Left lobe of liver (tissue), 2 donors: ENCODE measurements at regions not wholly inside any gene's neighbourhood (a gene's known extent, or its start where the extent isn't known, plus 50 kb on each side); places are given as distances from the start of the nearest gene placed in this dataset.
"Not testable (repeated sequence)": the region's sequence is repeated elsewhere in the genome, so short reads cannot be mapped to it uniquely, and the experiment has no call there.

Experiments used
- ATAC-seq: fragments of 200-7000 bp; cut with Tn5 transposase; one replicate; pipeline ENCODE4 v1.9.1; 2020; ENCODE audit warnings: mild to moderate bottlenecking, moderate library complexity
- DNase-seq: peaks from one replicate; pipeline ENCODE4 v3.0.0-alpha.2; 2020; ENCODE audit warnings: low spot score
- donor health status: DM: no; HTN: no; CAD: no; lungs with moderate emphysema.
- donor health status: DM: no; HTN: yes; CAD: no.

- no peak for ATAC-seq
- DNase-seq: no peak
Observed at GRCh38 chr18:34521040-34521439, 189.1 kb upstream of the DTNA start.

DNA sequence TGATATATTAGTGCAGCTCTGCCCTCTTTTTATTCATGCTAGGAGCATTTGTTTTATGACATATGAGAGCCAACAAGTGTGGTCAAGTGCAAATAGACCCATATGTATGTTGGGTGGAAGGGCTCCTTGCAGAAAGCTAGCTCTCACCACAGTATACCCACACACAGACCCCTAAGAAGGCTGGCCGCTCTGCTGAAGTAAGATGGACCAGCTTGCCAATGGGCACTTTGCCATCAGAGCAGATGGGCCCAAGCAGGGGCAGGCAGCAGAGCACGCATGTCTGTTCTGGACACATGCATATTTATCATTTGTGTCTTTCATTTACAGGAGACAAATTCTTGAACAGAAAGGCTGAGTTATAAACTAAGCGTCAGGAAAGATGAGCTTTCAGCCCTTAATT lies 187.5 kb upstream of the DTNA start:
- ATAC-seq: no peak
- no peak for DNase-seq

DNA sequence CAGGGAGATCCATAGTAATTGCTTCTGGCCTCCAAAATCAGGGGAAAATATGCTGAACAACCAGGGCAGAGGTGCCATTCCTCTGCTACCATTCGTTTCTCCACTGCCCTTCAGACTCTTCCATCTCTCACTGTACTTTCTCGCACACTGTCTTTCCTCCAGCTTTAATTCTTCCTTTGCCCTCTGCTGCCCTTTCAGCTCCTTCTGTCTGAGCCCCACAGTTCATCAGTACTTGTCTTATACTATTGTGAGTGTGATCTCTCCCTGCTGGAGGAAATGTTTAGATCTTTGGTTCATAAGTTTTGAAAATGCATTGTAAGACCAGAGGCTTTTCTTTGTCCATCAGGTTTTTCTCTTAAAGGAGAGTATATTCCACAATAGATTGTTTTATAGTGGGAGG lies 184.9 kb upstream of the DTNA start:
- ATAC-seq (no peak), DNase-seq (no peak)

DNA sequence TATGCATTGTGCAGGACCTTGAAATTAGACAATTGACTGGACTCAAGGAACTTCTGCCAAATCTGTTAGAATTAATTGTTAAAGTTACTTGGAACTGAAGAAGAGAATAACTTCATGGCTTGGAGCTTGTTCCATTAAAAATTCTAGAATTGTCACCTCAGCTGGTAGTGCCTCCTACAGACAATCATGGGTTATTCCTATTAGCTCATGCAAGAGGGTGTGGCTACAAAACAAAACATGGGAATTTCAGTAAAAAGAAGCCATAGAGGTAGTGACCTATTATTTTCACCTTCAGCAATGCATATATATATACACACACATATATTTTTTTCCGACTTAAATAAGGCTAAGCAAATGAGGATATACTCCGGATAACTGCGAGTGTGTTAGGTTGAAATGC lies 181.9 kb upstream of the DTNA start:
- no peak for ATAC-seq

GRCh38 chr18:34529358-34530335 lies 180.5 kb upstream of the DTNA start:
- DNase-seq (no peak), ATAC-seq (no peak)

More for the DNA sequence above, 181.9 kb upstream of the DTNA start:
- DNase-seq: no peak

DNA sequence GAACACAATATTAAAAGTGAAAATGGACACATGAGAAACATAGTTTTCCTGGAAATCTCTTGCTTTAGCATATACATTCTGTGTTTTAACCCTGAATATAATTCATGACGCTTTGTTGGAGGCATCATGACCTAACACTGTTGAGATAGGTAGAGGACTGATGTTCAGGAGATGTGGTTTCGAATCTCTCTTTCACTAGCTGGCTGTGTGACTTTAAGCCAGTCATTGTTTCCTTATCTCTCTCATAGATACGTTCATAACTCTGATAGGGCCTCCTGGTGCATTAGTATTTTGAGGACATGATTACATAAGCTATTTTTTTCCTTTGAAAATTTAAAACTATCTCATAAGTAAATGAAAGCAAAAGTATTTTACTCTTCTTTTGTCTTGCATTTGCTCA lies 179.0 kb upstream of the DTNA start:
- no peak for ATAC-seq
- DNase-seq: no peak

- not testable (repeated sequence) for ATAC-seq, DNase-seq
Observed at GRCh38 chr18:34534642-34535041, 175.5 kb upstream of the DTNA start.

GRCh38 chr18:34540897-34541296 lies 169.2 kb upstream of the DTNA start:
- no peak for ATAC-seq

DNA sequence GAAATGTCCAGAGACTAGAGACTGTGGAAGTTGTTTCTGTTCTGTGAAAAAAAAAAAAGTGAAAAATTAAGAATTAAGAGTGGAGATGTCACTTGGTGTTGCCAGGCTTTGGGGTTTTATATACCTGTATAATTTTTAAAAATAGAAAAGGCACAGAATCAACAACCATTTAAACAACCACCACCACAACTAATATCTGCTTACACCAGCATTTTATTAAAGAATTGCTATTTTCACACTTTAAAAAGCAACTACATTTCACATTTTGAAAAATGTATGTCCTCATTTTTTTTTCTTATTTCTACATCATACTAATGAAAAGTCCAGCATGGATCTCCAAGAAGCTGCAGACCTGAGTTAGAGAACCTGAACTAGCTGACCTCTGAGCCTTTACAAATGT lies 167.5 kb upstream of the DTNA start:
- ATAC-seq: no peak

More at GRCh38 chr18:34540897-34541296, 169.2 kb upstream of the DTNA start:
- DNase-seq: no peak

DNA sequence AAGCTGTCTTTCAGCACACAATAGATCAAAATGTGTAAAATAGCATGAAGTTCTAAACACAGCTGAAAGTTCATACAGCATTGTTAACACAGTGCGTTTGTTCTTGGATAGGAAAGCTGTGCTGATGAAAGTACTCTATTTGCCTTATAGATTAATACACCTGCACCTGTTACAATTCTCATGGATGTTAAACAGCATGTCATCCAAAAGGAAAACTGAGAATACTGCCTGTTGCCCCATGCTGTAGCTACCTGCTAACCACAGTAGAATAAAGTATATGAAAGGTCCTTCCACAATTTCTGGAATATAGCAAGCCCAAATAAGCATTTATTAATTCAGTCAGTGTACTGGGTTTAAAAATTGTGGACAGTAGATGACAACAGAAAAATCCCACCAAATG lies 166.7 kb upstream of the DTNA start:
- no peak for ATAC-seq
- DNase-seq: no peak

More for the DNA sequence above, 167.5 kb upstream of the DTNA start:
- no peak for DNase-seq

- no peak for ATAC-seq
- DNase-seq: no peak
Observed at GRCh38 chr18:34543945-34544344, 166.2 kb upstream of the DTNA start.

DNA sequence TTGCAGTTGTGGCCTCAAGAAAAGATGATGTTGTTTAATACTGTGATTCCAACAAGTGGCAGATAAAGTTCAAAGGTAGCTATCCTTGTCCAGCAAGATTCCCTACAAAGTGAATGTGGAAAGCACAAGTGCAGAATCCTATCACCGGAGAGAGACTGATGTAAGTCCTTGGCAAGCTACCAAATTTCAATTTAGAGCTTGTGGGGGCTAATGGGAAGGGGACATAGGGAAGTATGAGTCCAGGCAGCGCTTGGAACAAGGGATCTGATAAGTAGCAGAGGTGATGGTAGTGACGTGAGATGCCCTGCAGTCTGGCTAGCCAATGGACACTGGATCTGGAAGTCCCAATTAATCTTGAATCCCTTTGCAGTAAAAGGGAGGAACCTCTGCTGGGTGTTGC lies 165.2 kb upstream of the DTNA start:
- DNase-seq (no peak), ATAC-seq (no peak)

DNA sequence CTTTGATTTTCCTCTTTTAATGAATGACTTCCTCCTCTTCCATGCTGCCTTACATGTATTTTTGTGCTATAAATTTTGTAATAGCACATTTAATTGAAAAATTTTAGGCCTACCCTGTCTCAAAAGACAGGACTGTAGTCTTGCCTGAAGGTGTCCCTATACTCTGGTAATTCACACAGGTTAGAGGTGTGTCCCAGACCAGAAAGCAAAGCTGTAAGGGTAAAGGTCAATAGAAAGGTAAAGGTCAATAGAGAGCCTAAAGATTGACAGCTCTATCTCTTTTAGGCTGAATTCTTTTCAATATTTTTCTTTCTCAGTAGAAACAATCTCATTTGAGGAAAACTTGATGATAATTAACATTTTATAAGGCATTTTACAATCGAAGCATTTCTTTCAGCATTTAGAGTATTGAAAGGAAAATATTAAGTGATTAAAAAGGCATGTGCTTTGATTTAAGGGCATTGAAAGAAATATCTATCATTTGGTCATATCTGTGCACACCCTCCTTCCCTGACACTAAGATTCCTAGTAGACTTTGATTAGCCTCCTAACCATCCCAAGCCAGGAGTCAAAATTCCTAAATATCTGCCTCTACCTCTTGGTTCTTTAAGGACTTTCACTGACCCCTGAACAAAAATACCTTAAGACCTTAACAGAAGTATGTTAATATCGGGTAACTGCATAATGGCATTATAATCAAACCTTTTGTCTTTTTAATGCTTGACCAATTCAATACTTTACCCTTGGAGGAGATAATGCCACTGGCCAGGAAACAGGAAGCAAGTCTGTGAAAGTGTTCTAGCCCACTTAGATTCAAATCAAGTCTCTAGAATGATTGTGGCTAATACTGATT lies 161.8 kb upstream of the DTNA start:
- no peak for DNase-seq
- peak; percentile 82 for ATAC-seq

DNA sequence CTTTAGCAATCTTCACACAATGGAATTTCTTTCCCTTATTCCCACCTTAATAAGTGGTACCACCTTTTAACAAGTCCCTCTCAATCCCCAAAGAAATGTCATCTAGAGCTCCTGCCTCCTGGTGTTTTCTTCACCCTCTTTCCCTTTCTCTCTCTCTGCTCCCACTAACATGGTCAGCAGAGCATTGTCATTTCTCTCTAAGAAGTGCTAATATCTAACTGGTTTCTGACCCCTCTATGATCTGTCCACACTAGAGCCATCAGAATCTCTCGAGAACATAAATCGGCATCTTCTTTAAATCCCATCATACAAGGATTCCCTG lies 161.2 kb upstream of the DTNA start:
- DNase-seq: no peak
- ATAC-seq: no peak

DNA sequence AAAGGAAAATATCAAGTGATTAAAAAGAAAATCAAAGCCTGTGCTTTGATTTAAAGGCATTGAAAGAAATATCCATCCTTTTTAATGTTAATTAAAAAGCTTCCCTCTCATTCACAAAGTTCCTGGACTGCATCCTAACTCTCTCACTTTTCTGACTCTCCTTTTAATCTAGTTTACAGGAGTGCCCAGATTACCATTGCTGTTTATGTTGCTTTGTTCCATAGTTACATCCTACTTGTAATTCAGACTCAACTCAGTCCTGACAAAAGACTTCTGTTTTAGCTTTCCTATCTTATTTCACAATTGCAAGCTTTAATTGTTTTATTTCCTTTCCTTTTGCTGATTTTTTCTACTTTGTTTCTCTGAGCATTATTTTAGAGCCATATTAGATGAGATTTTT lies 160.7 kb upstream of the DTNA start:
- DNase-seq: no peak
- ATAC-seq: no peak

DNA sequence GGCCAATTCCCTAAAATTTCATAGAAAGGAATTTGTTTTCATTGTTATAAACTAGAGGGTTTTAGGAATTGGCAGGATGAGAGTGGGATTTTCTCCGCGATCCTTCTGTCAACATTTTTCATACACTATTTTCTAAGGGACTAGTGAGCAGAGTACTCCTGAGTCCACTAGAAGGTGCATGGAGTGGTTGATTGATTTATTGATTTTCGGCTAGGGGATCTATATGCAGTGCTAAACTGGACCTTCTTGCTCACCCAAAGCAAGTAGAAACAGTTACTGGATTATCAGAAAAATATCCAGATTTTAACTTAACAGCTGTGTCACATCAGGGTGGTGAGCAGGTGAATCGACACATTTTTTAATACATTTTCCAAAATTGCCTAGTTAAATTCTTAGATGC lies 159.9 kb upstream of the DTNA start:
- DNase-seq: no peak
- no peak for ATAC-seq

- DNase-seq: no peak
- ATAC-seq: no peak
Observed at GRCh38 chr18:34550902-34551301, 159.2 kb upstream of the DTNA start.

GRCh38 chr18:34551824-34552223 lies 158.3 kb upstream of the DTNA start:
- DNase-seq (no peak), ATAC-seq (no peak)

DNA sequence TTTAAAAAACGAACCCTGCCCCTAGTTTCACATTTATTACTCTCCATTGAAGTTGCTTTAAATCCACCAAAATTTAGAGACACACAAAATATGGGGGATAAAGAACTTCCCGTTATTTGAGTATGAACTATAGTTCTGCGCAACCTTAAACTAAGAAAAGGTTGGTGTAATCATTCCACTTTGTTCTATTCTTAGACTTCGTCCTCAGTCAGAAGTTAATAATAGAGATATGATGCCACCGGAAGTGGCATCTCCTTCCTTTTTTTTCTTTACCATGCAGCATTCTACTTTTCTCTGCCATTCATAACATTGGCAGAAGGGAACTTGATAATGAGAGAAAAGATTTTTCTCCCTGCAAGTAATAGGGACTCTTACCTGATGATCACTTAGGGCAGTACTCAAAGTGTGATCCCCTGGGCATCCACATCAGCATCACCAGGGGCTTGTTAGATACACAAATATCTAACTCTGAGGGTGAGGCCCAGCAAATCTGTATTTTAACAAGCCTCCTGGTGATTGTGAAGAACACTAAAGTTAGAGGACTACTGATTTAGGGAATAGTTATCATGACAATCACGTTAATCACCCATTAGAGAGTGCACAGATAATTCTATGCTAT lies 147.7 kb upstream of the DTNA start:
- ATAC-seq: no peak
- no peak for DNase-seq

- no peak for DNase-seq
- ATAC-seq: no peak
Observed at GRCh38 chr18:34567857-34568256, 142.2 kb upstream of the DTNA start.

- DNase-seq (no peak), ATAC-seq (no peak)
Observed at GRCh38 chr18:34576622-34577021, 133.5 kb upstream of the DTNA start.

- ATAC-seq (no peak), DNase-seq (no peak)
Observed at GRCh38 chr18:34583895-34584294, 126.2 kb upstream of the DTNA start.
